Uterus (tissue), 2 donors: ENCODE measurements at regions not wholly inside any gene's neighbourhood (a gene's known extent, or its start where the extent isn't known, plus 50 kb on each side); places are given as distances from the start of the nearest gene placed in this dataset.

Experiments used
- POLR2A ChIP-seq, 2 donors: fragments of 450-650 bp; IDR thresholded peaks; one replicate each; pipeline ENCODE4 v1.6.1; 2016; ENCODE audit warnings: antibody characterized with exemption in 2 of 2, mild to moderate bottlenecking in 1 of 2, moderate library complexity in 1 of 2
- TF ChIP-seq, protein P1 (sequence below), 4 experiments: fragments of 200-600 bp in 2 of 4; fragments of 450-650 bp in 2 of 4; sonication (generic) in 2 of 4; IDR thresholded peaks; one replicate each; pipeline ENCODE4 v1.5.1; 2016 to 2019; ENCODE audit warnings: antibody characterized with exemption in 4 of 4, mild to moderate bottlenecking in 2 of 4, moderate library complexity in 1 of 4

DNA sequence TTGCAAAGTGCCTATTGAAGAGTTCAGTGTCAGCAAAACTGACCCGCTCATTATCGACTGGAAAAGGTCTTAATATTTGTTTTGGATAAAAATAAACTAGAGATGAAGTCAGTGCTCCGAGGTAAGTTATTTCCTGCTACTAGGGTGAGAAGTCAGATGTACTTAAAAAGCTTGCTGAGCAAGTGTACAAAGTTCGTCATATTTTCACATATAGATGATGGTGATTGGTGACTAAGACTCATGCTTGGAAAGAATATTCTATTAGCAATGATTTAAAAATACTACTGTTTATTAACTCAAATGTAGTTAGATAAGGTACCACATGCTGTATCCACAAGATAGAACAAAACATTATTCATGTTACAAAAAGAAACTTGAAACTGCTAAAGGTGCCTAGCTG is 643.7 kb downstream of the GABRG2 start:
- TF ChIP-seq, protein P1, sequence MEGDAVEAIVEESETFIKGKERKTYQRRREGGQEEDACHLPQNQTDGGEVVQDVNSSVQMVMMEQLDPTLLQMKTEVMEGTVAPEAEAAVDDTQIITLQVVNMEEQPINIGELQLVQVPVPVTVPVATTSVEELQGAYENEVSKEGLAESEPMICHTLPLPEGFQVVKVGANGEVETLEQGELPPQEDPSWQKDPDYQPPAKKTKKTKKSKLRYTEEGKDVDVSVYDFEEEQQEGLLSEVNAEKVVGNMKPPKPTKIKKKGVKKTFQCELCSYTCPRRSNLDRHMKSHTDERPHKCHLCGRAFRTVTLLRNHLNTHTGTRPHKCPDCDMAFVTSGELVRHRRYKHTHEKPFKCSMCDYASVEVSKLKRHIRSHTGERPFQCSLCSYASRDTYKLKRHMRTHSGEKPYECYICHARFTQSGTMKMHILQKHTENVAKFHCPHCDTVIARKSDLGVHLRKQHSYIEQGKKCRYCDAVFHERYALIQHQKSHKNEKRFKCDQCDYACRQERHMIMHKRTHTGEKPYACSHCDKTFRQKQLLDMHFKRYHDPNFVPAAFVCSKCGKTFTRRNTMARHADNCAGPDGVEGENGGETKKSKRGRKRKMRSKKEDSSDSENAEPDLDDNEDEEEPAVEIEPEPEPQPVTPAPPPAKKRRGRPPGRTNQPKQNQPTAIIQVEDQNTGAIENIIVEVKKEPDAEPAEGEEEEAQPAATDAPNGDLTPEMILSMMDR (IDR thresholded peaks at IDR 0.05) = no peak
- no peak for TF ChIP-seq POLR2A (IDR thresholded peaks at IDR 0.05)
